IMR-90 (cell line): ENCODE measurements at regions not wholly inside any gene's neighbourhood (a gene's known extent, or its start where the extent isn't known, plus 50 kb on each side); places are given as distances from the start of the nearest gene placed in this dataset.

Experiments
- ATAC-seq: fragments of 200-7000 bp; cut with Tn5 transposase; 2 replicates; pipeline ENCODE4 v1.9.1; 2020; ENCODE audit warnings: low read depth, mild to moderate bottlenecking, moderate library complexity
- BruUV-seq: library from RNA; stranded (reverse); fragments of 400-500 nt; replicated peaks from 2 replicates; lab custom pipeline; 2021; lab: Mats Ljungman, UMichigan
- CTCF ChIA-PET: fragments of 300-600 bp; formaldehyde crosslinking; extraction: SDS; loops from one replicate; lab custom pipeline; 2021; ENCODE audit warnings: antibody characterized with exemption; lab: Yijun Ruan, JAX
- POLR2A ChIA-PET: fragments of 300-600 bp; sonication (Branson Sonifier 250); formaldehyde crosslinking; loops from one replicate; lab custom pipeline; 2022; ENCODE audit warnings: antibody characterized with exemption; ENCODE audit not compliant: unreplicated experiment; lab: Charles Lee
- DNase-seq: peaks from one replicate; pipeline ENCODE4 v3.0.0; 2013
- H2AFZ ChIP-seq: replicated peaks from 2 replicates; pipeline ENCODE3; 2013; ENCODE audit warnings: low read length, mild to moderate bottlenecking; ENCODE audit not compliant: poor library complexity
- H2AK5ac ChIP-seq: 2 replicates; pipeline ENCODE4 v1.6.1; 2013; ENCODE audit warnings: low read depth, low read length, inconsistent platforms
- H2AK9ac ChIP-seq: replicated peaks from 2 replicates; pipeline ENCODE3; 2013; ENCODE audit warnings: mild to moderate bottlenecking, low read depth, low read length, moderate library complexity; ENCODE audit not compliant: poor library complexity
- H2BK120ac ChIP-seq: 2 replicates; pipeline ENCODE4 v1.6.1; 2013; ENCODE audit warnings: low read depth, low read length, inconsistent platforms
- H2BK15ac ChIP-seq: 3 replicates; pipeline ENCODE4 v1.6.1; 2013; ENCODE audit warnings: low read depth, low read length, inconsistent platforms
- H2BK20ac ChIP-seq: 2 replicates; pipeline ENCODE4 v1.6.1; 2013; ENCODE audit warnings: low read depth, mild to moderate bottlenecking, inconsistent platforms, low read length, moderate library complexity
- H2BK5ac ChIP-seq: 2 replicates; pipeline ENCODE4 v1.6.1; 2013; ENCODE audit warnings: mild to moderate bottlenecking, low read depth, low read length, inconsistent platforms; ENCODE audit not compliant: poor library complexity, severe bottlenecking
- H3K14ac ChIP-seq: replicated peaks from 2 replicates; pipeline ENCODE4 v1.6.1; 2013; ENCODE audit warnings: low read depth, low read length, inconsistent platforms
- H3K18ac ChIP-seq: 2 replicates; pipeline ENCODE4 v1.6.1; 2013; ENCODE audit warnings: low read depth, low read length, control low read depth
- H3K23ac ChIP-seq: 2 replicates; pipeline ENCODE4 v1.6.1; 2013; ENCODE audit warnings: low read depth, low read length, inconsistent platforms
- H3K27ac ChIP-seq: 2 replicates; pipeline ENCODE4 v1.5.1; 2013; ENCODE audit warnings: mild to moderate bottlenecking, control low read depth, low read length; ENCODE audit not compliant: insufficient read depth
- H3K27me3 ChIP-seq: 2 replicates; pipeline ENCODE4 v1.6.1; 2013; ENCODE audit warnings: low read length; ENCODE audit not compliant: control insufficient read depth, insufficient read depth
- H3K36me3 ChIP-seq: 2 replicates; pipeline ENCODE4 v1.6.1; 2013; ENCODE audit warnings: low read length, mixed read lengths; ENCODE audit not compliant: control insufficient read depth, insufficient read depth
- H3K4ac ChIP-seq: 2 replicates; pipeline ENCODE4 v1.6.1; 2013; ENCODE audit warnings: low read depth, low read length, inconsistent platforms
- H3K4me1 ChIP-seq: 2 replicates; pipeline ENCODE4 v1.6.1; 2013; ENCODE audit warnings: low read length, mixed read lengths; ENCODE audit not compliant: control insufficient read depth, insufficient read depth
- H3K4me2 ChIP-seq: 2 replicates; pipeline ENCODE4 v1.6.1; 2013; ENCODE audit warnings: low read depth, mild to moderate bottlenecking, control low read depth, low read length, moderate library complexity
- H3K4me3 ChIP-seq: 2 replicates; pipeline ENCODE4 v1.5.1; 2013; ENCODE audit warnings: low read depth, mild to moderate bottlenecking, control low read depth, low read length, moderate library complexity; ENCODE audit not compliant: insufficient read depth
- H3K56ac ChIP-seq: 2 replicates; pipeline ENCODE4 v1.6.1; 2013; ENCODE audit warnings: low read length, inconsistent platforms; ENCODE audit not compliant: insufficient read depth; ENCODE audit errors: extremely low read depth
- H3K79me1 ChIP-seq, 2 experiments: 2 replicates each; pipeline ENCODE4 v1.6.1; 2013; ENCODE audit warnings: low read length in 2 of 2, inconsistent platforms in 1 of 2, low read depth in 1 of 2
- H3K9ac ChIP-seq: 2 replicates; pipeline ENCODE4 v1.6.1; 2013; ENCODE audit warnings: low read depth, low read length, control low read depth
- H3K9me1 ChIP-seq: 2 replicates; pipeline ENCODE4 v1.6.1; 2013; ENCODE audit warnings: low read length, inconsistent platforms; ENCODE audit not compliant: insufficient read depth
- H3K9me3 ChIP-seq: 2 replicates; pipeline ENCODE4 v1.6.1; 2013; ENCODE audit warnings: low read length; ENCODE audit not compliant: control insufficient read depth, insufficient read depth
- H4K20me1 ChIP-seq: 2 replicates; pipeline ENCODE4 v1.6.1; 2013; ENCODE audit warnings: low read length, inconsistent platforms; ENCODE audit not compliant: insufficient read depth
- H4K5ac ChIP-seq: 2 replicates; pipeline ENCODE4 v1.6.1; 2013; ENCODE audit warnings: mild to moderate bottlenecking, low read depth, low read length, control low read depth
- H4K8ac ChIP-seq, 2 experiments: 2 replicates each; pipeline ENCODE4 v1.6.1; 2013; ENCODE audit warnings: low read depth in 2 of 2, low read length in 2 of 2, control low read depth in 1 of 2, inconsistent platforms in 1 of 2
- H4K91ac ChIP-seq: 2 replicates; pipeline ENCODE4 v1.6.1; 2013; ENCODE audit warnings: low read depth, low read length, inconsistent platforms; ENCODE audit not compliant: insufficient read depth
- CEBPB ChIP-seq: IDR thresholded peaks from 2 replicates; pipeline ENCODE4 v1.6.1; 2012; ENCODE audit warnings: low read depth, low read length, improper control_type of control experiment
- NFE2L2 ChIP-seq: fragments of 150-350 bp; IDR thresholded peaks from 2 replicates; pipeline ENCODE4 v1.6.1; 2016; ENCODE audit warnings: low read depth, mild to moderate bottlenecking, low read length
- POLR2A ChIP-seq: IDR thresholded peaks from 2 replicates; pipeline ENCODE4 v1.6.1; 2012; ENCODE audit warnings: mild to moderate bottlenecking, low read depth, low read length
- RAD21 ChIP-seq: IDR thresholded peaks from 2 replicates; pipeline ENCODE4 v1.6.1; 2012; ENCODE audit warnings: low read length, improper control_type of control experiment
- SMC3 ChIP-seq: fragments of 150-350 bp; IDR thresholded peaks from 2 replicates; pipeline ENCODE4 v1.6.1; 2016; ENCODE audit warnings: low read depth, mild to moderate bottlenecking, antibody characterized with exemption, low read length, moderate library complexity
- WGBS, 2 experiments: methylation state at CpG; one replicate each; pipeline versions ENCODE4 v1.1.5 to v1.1.7; 2013; ENCODE audit warnings: missing lambda C conversion rate in 2 of 2; ENCODE audit not compliant: insufficient read length in 1 of 2; ENCODE audit errors: extremely low coverage in 2 of 2; 5-methylcytosine and 5-hydroxymethylcytosine counted together
- dilution Hi-C: fragments of 300-500 bp; cut with HindIII; formaldehyde crosslinking; loops from one replicate; pipeline ENCODE4 v1.14.3; 2018; ENCODE audit warnings: low sequenced_read_pairs; ENCODE audit not compliant: unreplicated experiment
- in situ Hi-C: fragments of 300-500 bp; cut with MboI; formaldehyde crosslinking; loops from 3 replicates; pipeline ENCODE4 v1.14.3; 2019; ENCODE audit warnings: low sequenced_read_pairs, inconsistent platforms, mixed read lengths
- intact Hi-C: fragments of 100-400 bp; cut with micrococcal nuclease; formaldehyde crosslinking; loops from 2 replicates; pipeline ENCODE4 v1.10.0; 2022

DNA sequence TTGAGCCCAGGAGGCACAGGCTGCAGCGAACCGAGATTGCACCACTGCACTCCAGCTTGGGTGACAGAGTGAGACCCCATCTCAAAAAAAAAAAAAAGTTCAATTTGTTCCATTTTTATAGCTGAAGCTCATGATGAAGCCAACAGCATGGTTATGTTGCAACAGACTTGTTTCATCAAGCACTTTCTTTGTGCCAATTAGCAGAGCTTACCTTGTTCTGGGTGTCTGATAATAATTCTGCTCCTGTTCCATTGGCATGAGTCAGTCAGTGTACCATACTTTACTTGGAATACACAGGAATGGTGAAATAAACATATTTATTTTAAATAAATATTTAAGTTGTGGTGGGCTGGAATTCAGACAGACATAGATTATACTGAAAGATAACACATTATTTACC is 100.8 kb upstream of the DAAM1 start:
- Histone ChIP-seq H3K56ac (no peak overlapping the region), H3K4ac (no peak overlapping the region), H3K4me3 (no peak overlapping the region), H3K18ac (no peak overlapping the region), H2AK5ac (no peak overlapping the region), H3K9me1 (no peaks in the 10 kb centered on the region), H2BK5ac (no peak overlapping the region), H2BK120ac (no peak overlapping the region), H2AFZ (no peak overlapping the region), H2AK9ac (no peak overlapping the region), H4K8ac (no peak overlapping the region), H2BK20ac (no peak overlapping the region), H3K27ac (no peak overlapping the region), H3K79me1 (no peaks in the 10 kb centered on the region), H3K36me3 (no peaks in the 10 kb centered on the region), H2BK15ac (no peak overlapping the region), H3K27me3 (no peaks in the 10 kb centered on the region), H3K14ac (no peak overlapping the region), H4K20me1 (no peaks in the 10 kb centered on the region), H4K91ac (no peak overlapping the region), H3K4me1 (peaks cover 5% of the 10 kb centered on the region; the same call in 1 of the 2 replicates), H3K23ac (no peak overlapping the region), H3K9ac (no peak overlapping the region), H3K9me3 (no peaks in the 10 kb centered on the region), H4K5ac (no peak overlapping the region), H3K4me2 (no peak overlapping the region)
- no TSS peak for BruUV-seq
- TF ChIP-seq CEBPB, result 0 out of 2 replicates have a peak, but pooled peaks have one; percentile 25
- no peak for TF ChIP-seq POLR2A
- no peak for TF ChIP-seq NFE2L2
- TF ChIP-seq SMC3, result no peak
- no peak for TF ChIP-seq RAD21
- DNase-seq (no peak), ATAC-seq (no peak)
- intact Hi-C loops, result no loop called here
- ChIA-PET CTCF (no interaction called here), POLR2A (no interaction called here)
- dilution Hi-C loops, result no loop called here
- 100% methylated on average over 1 of the region's 2 CpGs; no CpG with 5 or more reads in 1 of the 2 experiments for whole genome bisulfite sequencing, 2 experiments
- in situ Hi-C loops, result no loop called here
